ENCODE measurements at regions not wholly inside any gene's neighbourhood (a gene's known extent, or its start where the extent isn't known, plus 50 kb on each side); places are given as distances from the start of the nearest gene placed in this dataset.

GRCh38 chr14:65238456-65238855, 136.1 kb upstream of the MAX start:
- no peak for ATAC-seq (replicated peaks in 1 of 4)
- H3K27me3 ChIP-seq (replicated peaks in 1 of 2; ENCODE audit: control insufficient read depth in 2 of 2, extremely low read depth in 1 of 2, insufficient read depth in 2 of 2, low read length in 1 of 2): peaks cover 0 to 5% of the 10 kb centered on the region in 2 experiments
- H3K36me3 ChIP-seq (ENCODE audit: control insufficient read depth in 2 of 2, extremely low read depth in 1 of 2, insufficient read depth in 1 of 2, low read length in 1 of 2): no peaks in the 10 kb centered on the region
- POLR2A ChIA-PET: interaction anchor here in 1 of 2 donors (0.7 kb wide), 1 partner anchor 34 kb away, joined by 10 read pairs; no protein-coding TSS in a partner anchor
- Mint-ChIP-seq H3K36me3 (no peaks in the 10 kb centered on the region), H3K4me3 (no peak overlapping the region), H3K27ac (no peak overlapping the region), H3K4me1 (peaks cover 12 to 19% (median 12%) of the 10 kb centered on the region in 3 donors), H3K27me3 (no peaks in the 10 kb centered on the region), H3K9me3 (no peaks in the 10 kb centered on the region)
- H3K4me3 ChIP-seq (ENCODE audit: control insufficient read depth in 1 of 2, extremely low read depth in 1 of 2, low read length in 1 of 2): no peak overlapping the region
- DNase-seq: no peak
- no peaks in the 10 kb centered on the region for H3K9me3 ChIP-seq
- no peak overlapping the region for H3K27ac ChIP-seq (ENCODE audit: low read length)
- CTCF ChIA-PET: interaction anchor here in 1 of 2 donors (0.7 kb wide), 1 partner anchor 205 kb away, joined by 7 read pairs; no protein-coding TSS in a partner anchor
- peaks cover 2 to 3% of the 10 kb centered on the region in 2 experiments for H3K4me1 ChIP-seq (ENCODE audit: control insufficient read depth in 1 of 2, extremely low read depth in 1 of 2, insufficient read depth in 2 of 2, low read length in 2 of 2)
- 100% methylated on average over 1 of the region's 6 CpGs for WGBS (ENCODE audit: insufficient coverage)

GRCh38 chr14:65239143-65239937, 137.0 kb upstream of the MAX start:
- no peaks in the 10 kb centered on the region for H3K36me3 ChIP-seq (ENCODE audit: control insufficient read depth in 2 of 2, extremely low read depth in 1 of 2, insufficient read depth in 1 of 2, low read length in 1 of 2)
- no peaks in the 10 kb centered on the region for H3K9me3 ChIP-seq
- 92% methylated on average over 8 of the region's 10 CpGs for WGBS (ENCODE audit: insufficient coverage)
- no peaks in the 10 kb centered on the region for H3K9me3 Mint-ChIP-seq
- ChIA-PET CTCF (interaction anchor here in 1 of 2 donors (0.7 kb wide), 1 partner anchor 204 kb away, joined by 7 read pairs; no protein-coding TSS in a partner anchor), POLR2A (interaction anchor here (0.6 to 0.7 kb wide), 2 partner anchors 33 to 176 kb away, joined by 10 to 12 read pairs; no protein-coding TSS in a partner anchor)
- no peak overlapping the region for H3K4me3 ChIP-seq (ENCODE audit: control insufficient read depth in 1 of 2, extremely low read depth in 1 of 2, low read length in 1 of 2)
- peaks cover 4 to 10% (median 4%) of the 10 kb centered on the region in 3 donors for H3K4me1 Mint-ChIP-seq
- ATAC-seq (replicated peaks in 1 of 4) (no peak), DNase-seq (no peak)
- no peak overlapping the region for H3K27ac Mint-ChIP-seq
- no peaks in the 10 kb centered on the region for H3K27me3 Mint-ChIP-seq
- no peak overlapping the region for H3K27ac ChIP-seq (ENCODE audit: low read length)
- peaks cover 5 to 12% of the 10 kb centered on the region in 2 experiments for H3K4me1 ChIP-seq (ENCODE audit: control insufficient read depth in 1 of 2, extremely low read depth in 1 of 2, insufficient read depth in 2 of 2, low read length in 2 of 2)
- no peak overlapping the region for H3K4me3 Mint-ChIP-seq
- H3K27me3 ChIP-seq (replicated peaks in 1 of 2; ENCODE audit: control insufficient read depth in 2 of 2, extremely low read depth in 1 of 2, insufficient read depth in 2 of 2, low read length in 1 of 2): peaks cover 0 to 5% of the 10 kb centered on the region in 2 experiments
- no peaks in the 10 kb centered on the region for H3K36me3 Mint-ChIP-seq

- H3K27me3 Mint-ChIP-seq: no peaks in the 10 kb centered on the region
- no peaks in the 10 kb centered on the region for H3K36me3 Mint-ChIP-seq
- DNase-seq (no peak), ATAC-seq (replicated peaks in 1 of 4) (no peak)
- H3K4me3 Mint-ChIP-seq: no peak overlapping the region
- H3K9me3 ChIP-seq: no peaks in the 10 kb centered on the region
- no peak overlapping the region for H3K4me3 ChIP-seq (ENCODE audit: control insufficient read depth in 1 of 2, extremely low read depth in 1 of 2, low read length in 1 of 2)
- H3K4me1 Mint-ChIP-seq: peaks cover 4 to 8% (median 4%) of the 10 kb centered on the region in 3 donors
- no CpG with 5 or more reads among the region's 1 CpG for WGBS (ENCODE audit: insufficient coverage)
- H3K36me3 ChIP-seq (ENCODE audit: control insufficient read depth in 2 of 2, extremely low read depth in 1 of 2, insufficient read depth in 1 of 2, low read length in 1 of 2): no peaks in the 10 kb centered on the region
- no peak overlapping the region for H3K27ac ChIP-seq (ENCODE audit: low read length)
- no peak overlapping the region for H3K27ac Mint-ChIP-seq
- H3K4me1 ChIP-seq (ENCODE audit: control insufficient read depth in 1 of 2, extremely low read depth in 1 of 2, insufficient read depth in 2 of 2, low read length in 2 of 2): peaks cover 9 to 16% of the 10 kb centered on the region in 2 experiments
- ChIA-PET POLR2A (no interaction called here), CTCF (no interaction called here)
- no peaks in the 10 kb centered on the region for H3K9me3 Mint-ChIP-seq
- H3K27me3 ChIP-seq (replicated peaks in 1 of 2; ENCODE audit: control insufficient read depth in 2 of 2, extremely low read depth in 1 of 2, insufficient read depth in 2 of 2, low read length in 1 of 2): no peaks in the 10 kb centered on the region
Observed at GRCh38 chr14:65239938-65240296, 137.6 kb upstream of the MAX start.

- H3K36me3 ChIP-seq (ENCODE audit: control insufficient read depth in 2 of 2, extremely low read depth in 1 of 2, insufficient read depth in 1 of 2, low read length in 1 of 2): no peaks in the 10 kb centered on the region
- peak overlapping the region; percentile 24 to 62 for H3K27ac Mint-ChIP-seq
- ChIA-PET POLR2A (no interaction called here), CTCF (interaction anchor here (0.6 to 0.7 kb wide), 2 partner anchors 148 to 170 kb away, joined by 3 to 4 read pairs; no protein-coding TSS in a partner anchor)
- H3K4me1 Mint-ChIP-seq: peaks cover 8 to 14% (median 8%) of the 10 kb centered on the region in 3 donors
- H3K4me3 Mint-ChIP-seq: no peak overlapping the region
- H3K9me3 ChIP-seq: no peaks in the 10 kb centered on the region
- H3K27me3 Mint-ChIP-seq: no peaks in the 10 kb centered on the region
- DNase-seq (no peak), ATAC-seq (replicated peaks in 1 of 4) (no peak)
- no peak overlapping the region for H3K4me3 ChIP-seq (ENCODE audit: control insufficient read depth in 1 of 2, extremely low read depth in 1 of 2, low read length in 1 of 2)
- no peaks in the 10 kb centered on the region for H3K27me3 ChIP-seq (replicated peaks in 1 of 2; ENCODE audit: control insufficient read depth in 2 of 2, extremely low read depth in 1 of 2, insufficient read depth in 2 of 2, low read length in 1 of 2)
- WGBS (ENCODE audit: insufficient coverage): 50% methylated on average over 5 of the region's 9 CpGs
- H3K4me1 ChIP-seq (ENCODE audit: control insufficient read depth in 1 of 2, extremely low read depth in 1 of 2, insufficient read depth in 2 of 2, low read length in 2 of 2): peaks cover 9 to 16% of the 10 kb centered on the region in 2 experiments
- no peaks in the 10 kb centered on the region for H3K36me3 Mint-ChIP-seq
- no peak overlapping the region for H3K27ac ChIP-seq (ENCODE audit: low read length)
- no peaks in the 10 kb centered on the region for H3K9me3 Mint-ChIP-seq
Observed at GRCh38 chr14:65241125-65241752, 138.9 kb upstream of the MAX start.

DNA sequence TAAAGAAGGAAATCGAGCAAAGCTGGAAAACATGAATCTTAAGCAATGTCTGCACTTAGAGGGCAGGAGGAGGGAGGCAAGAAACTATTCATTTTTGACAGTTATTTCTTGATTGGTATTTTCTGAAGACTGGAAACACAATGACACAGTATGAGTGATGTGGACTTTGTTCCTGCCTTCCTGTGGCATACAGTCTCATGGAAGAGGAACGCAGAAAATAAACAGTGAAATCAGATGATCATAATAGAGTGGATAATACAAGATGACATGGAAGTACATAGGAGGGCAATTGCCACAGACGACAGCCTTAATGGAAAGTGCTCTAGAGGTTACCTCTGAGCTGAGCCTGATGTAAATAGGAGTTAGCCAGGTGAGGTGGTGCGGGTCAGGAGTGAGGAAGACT, 140.4 kb upstream of the MAX start:
- POLR2A ChIA-PET: no interaction called here
- no peak for DNase-seq
- H3K4me3 Mint-ChIP-seq: no peak overlapping the region
- no peaks in the 10 kb centered on the region for H3K27me3 Mint-ChIP-seq
- Histone ChIP-seq H3K27me3 (replicated peaks in 1 of 2; ENCODE audit: control insufficient read depth in 2 of 2, extremely low read depth in 1 of 2, insufficient read depth in 2 of 2, low read length in 1 of 2) (no peaks in the 10 kb centered on the region), H3K4me3 (ENCODE audit: control insufficient read depth in 1 of 2, extremely low read depth in 1 of 2, low read length in 1 of 2) (no peak overlapping the region), H3K9me3 (no peaks in the 10 kb centered on the region), H3K36me3 (ENCODE audit: control insufficient read depth in 2 of 2, extremely low read depth in 1 of 2, insufficient read depth in 1 of 2, low read length in 1 of 2) (no peaks in the 10 kb centered on the region), H3K4me1 (ENCODE audit: control insufficient read depth in 1 of 2, extremely low read depth in 1 of 2, insufficient read depth in 2 of 2, low read length in 2 of 2) (peaks cover 9 to 16% of the 10 kb centered on the region in 2 experiments), H3K27ac (ENCODE audit: low read length) (no peak overlapping the region)
- H3K4me1 Mint-ChIP-seq: peaks cover 8 to 14% (median 8%) of the 10 kb centered on the region in 3 donors
- no peaks in the 10 kb centered on the region for H3K9me3 Mint-ChIP-seq
- CTCF ChIA-PET: no interaction called here
- no peaks in the 10 kb centered on the region for H3K36me3 Mint-ChIP-seq
- ATAC-seq (replicated peaks in 1 of 4): no peak
- no peak overlapping the region for H3K27ac Mint-ChIP-seq
- 96% methylated on average over 3 of the region's 4 CpGs for WGBS (ENCODE audit: insufficient coverage)

GRCh38 chr14:65243766-65244442, 141.6 kb upstream of the MAX start:
- WGBS (ENCODE audit: insufficient coverage): 25% methylated on average over 4 of the region's 7 CpGs
- peak in 3 of 4 experiments; percentile 56 to 88 (median 69) for ATAC-seq (replicated peaks in 1 of 4)
- H3K27me3 ChIP-seq (replicated peaks in 1 of 2; ENCODE audit: control insufficient read depth in 2 of 2, extremely low read depth in 1 of 2, insufficient read depth in 2 of 2, low read length in 1 of 2): no peaks in the 10 kb centered on the region
- H3K4me3 ChIP-seq (ENCODE audit: control insufficient read depth in 1 of 2, extremely low read depth in 1 of 2, low read length in 1 of 2): no peak overlapping the region
- DNase-seq: peak in 14 of 35 experiments; percentile 2 to 37 (median 10)
- no peaks in the 10 kb centered on the region for H3K36me3 ChIP-seq (ENCODE audit: control insufficient read depth in 2 of 2, extremely low read depth in 1 of 2, insufficient read depth in 1 of 2, low read length in 1 of 2)
- Mint-ChIP-seq H3K4me1 (peaks cover 0 to 14% (median 8%) of the 10 kb centered on the region in 3 donors), H3K9me3 (no peaks in the 10 kb centered on the region), H3K4me3 (no peak overlapping the region), H3K27ac (no peak overlapping the region), H3K27me3 (no peaks in the 10 kb centered on the region), H3K36me3 (no peaks in the 10 kb centered on the region)
- H3K27ac ChIP-seq (ENCODE audit: low read length): peak overlapping the region; percentile 32
- H3K4me1 ChIP-seq (ENCODE audit: control insufficient read depth in 1 of 2, extremely low read depth in 1 of 2, insufficient read depth in 2 of 2, low read length in 2 of 2): peaks cover 9 to 16% of the 10 kb centered on the region in 2 experiments
- ChIA-PET POLR2A (no interaction called here), CTCF (interaction anchor here in 1 of 2 donors (0.6 kb wide), 1 partner anchor 12 kb away, joined by 3 read pairs; no protein-coding TSS in a partner anchor)
- H3K9me3 ChIP-seq: no peaks in the 10 kb centered on the region
